ENCODE measurements at regions not wholly inside any gene's neighbourhood (a gene's known extent, or its start where the extent isn't known, plus 50 kb on each side); places are given as distances from the start of the nearest gene placed in this dataset.

DNA sequence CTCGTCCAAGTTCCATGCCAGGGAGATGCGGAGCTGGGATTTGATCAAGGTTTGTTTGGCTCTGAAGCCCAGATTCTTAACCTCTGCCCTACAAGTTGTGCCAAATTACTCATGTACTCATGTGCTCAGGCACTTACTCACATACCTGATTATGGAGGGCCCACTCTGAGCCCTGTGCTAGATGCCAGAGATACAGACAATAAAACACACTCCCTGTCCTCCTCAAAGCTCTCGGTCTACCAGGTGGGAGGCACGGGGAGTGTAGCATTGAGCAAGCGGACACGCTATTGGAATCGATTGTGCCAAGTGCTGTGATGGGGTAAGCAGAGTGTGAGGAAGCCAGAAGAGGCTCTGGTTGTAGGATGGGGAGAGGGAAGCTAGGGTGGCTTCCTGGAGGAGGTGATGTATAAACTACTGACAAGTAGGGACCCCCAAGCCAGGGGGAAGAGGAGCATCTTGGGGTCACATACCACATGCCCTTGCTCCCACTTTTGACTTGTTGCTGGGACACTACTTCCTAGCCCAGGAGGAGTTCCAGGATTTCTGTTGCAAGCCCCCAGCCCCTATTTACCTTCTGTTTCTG is 49.8 kb upstream of the IFNLR1 start:
- in situ Hi-C loops (cut with MboI; ENCODE audit: low pct_unique_long_range_greater_than_20kb, low sequenced_read_pairs) = no loop called here
- DNase-seq = no peak
